ENCODE measurements at regions not wholly inside any gene's neighbourhood (a gene's known extent, or its start where the extent isn't known, plus 50 kb on each side); places are given as distances from the start of the nearest gene placed in this dataset.

- TF ChIP-seq TAF1 (IDR thresholded peaks at IDR 0.05; ENCODE audit: borderline replicate concordance, low read depth, low read length) (no peak), POLR2AphosphoS5 (IDR thresholded peaks at IDR 0.05; ENCODE audit: low read depth, low read length) (no peak), POLR2A (IDR thresholded peaks at IDR 0.05; ENCODE audit: low read depth, low read length) (no peak)
Measured at GRCh38 chr11:128303383-128303782, 284.0 kb downstream of the ETS1 start.
